CD4-positive, alpha-beta memory T cell (primary cell): ENCODE measurements at regions not wholly inside any gene's neighbourhood (a gene's known extent, or its start where the extent isn't known, plus 50 kb on each side); places are given as distances from the start of the nearest gene placed in this dataset.

ENCODE experiments used
- CTCF ChIA-PET: fragments of 350-600 bp; sonication (Branson Sonifier 250); formaldehyde crosslinking; loops from one replicate; lab custom pipeline; 2021; ENCODE audit warnings: inconsistent platforms; ENCODE audit not compliant: partially characterized antibody; lab: Charles Lee
- POLR2A ChIA-PET: fragments of 350-600 bp; sonication (Branson Sonifier 250); formaldehyde crosslinking; loops from one replicate; lab custom pipeline; 2021; ENCODE audit not compliant: partially characterized antibody; lab: Charles Lee
- DNase-seq, 5 donors: peaks; one replicate each; pipeline versions ENCODE4 v3.0.0 to v3.0.0-alpha.2; 2020 to 2022; ENCODE audit warnings: mixed read lengths in 1 of 5
- H3K27ac ChIP-seq: one replicate; pipeline ENCODE4 v1.7.0; 2013; ENCODE audit warnings: low read depth, low read length
- H3K27me3 ChIP-seq: 2 replicates; pipeline ENCODE4 v1.7.0; 2013; ENCODE audit warnings: mild to moderate bottlenecking, low read length, moderate library complexity; ENCODE audit not compliant: insufficient read depth
- H3K36me3 ChIP-seq: 2 replicates; pipeline ENCODE4 v1.7.0; 2013; ENCODE audit warnings: mild to moderate bottlenecking, low read length, moderate library complexity; ENCODE audit not compliant: insufficient read depth
- H3K4me1 ChIP-seq: 2 replicates; pipeline ENCODE4 v1.7.0; 2013; ENCODE audit warnings: mild to moderate bottlenecking, low read length, moderate library complexity; ENCODE audit not compliant: insufficient read depth
- H3K4me3 ChIP-seq, 2 donors: one replicate each; pipeline ENCODE4 v1.7.0; 2013; ENCODE audit warnings: low read length in 2 of 2, mild to moderate bottlenecking in 1 of 2
- H3K9me3 ChIP-seq, 2 donors: one replicate each; pipeline ENCODE4 v1.7.0; 2013; ENCODE audit warnings: low read length in 2 of 2, control low read depth in 1 of 2; ENCODE audit not compliant: control insufficient read depth in 1 of 2
- H3K27ac Mint-ChIP-seq, 7 donors: one replicate each; pipeline ENCODE4 v1.8.0; 2020 to 2021; ENCODE audit warnings: mixed read lengths in 7 of 7, mild to moderate bottlenecking in 6 of 7, inconsistent platforms in 3 of 7, moderate library complexity in 3 of 7
- H3K27me3 Mint-ChIP-seq, 2 donors: one replicate each; pipeline ENCODE4 v1.8.0; 2020 to 2021; ENCODE audit warnings: mixed read lengths in 2 of 2
- H3K36me3 Mint-ChIP-seq, 2 donors: one replicate each; pipeline ENCODE4 v1.8.0; 2020 to 2021; ENCODE audit warnings: mixed read lengths in 2 of 2, inconsistent platforms in 1 of 2, mild to moderate bottlenecking in 1 of 2
- H3K4me1 Mint-ChIP-seq, 4 donors: one replicate each; pipeline ENCODE4 v1.8.0; 2020 to 2021; ENCODE audit warnings: mixed read lengths in 4 of 4, mild to moderate bottlenecking in 1 of 4
- H3K4me3 Mint-ChIP-seq, 8 donors: one replicate each; pipeline ENCODE4 v1.8.0; 2020 to 2021; ENCODE audit warnings: mixed read lengths in 8 of 8, mild to moderate bottlenecking in 7 of 8, moderate library complexity in 6 of 8, inconsistent platforms in 3 of 8
- H3K9me3 Mint-ChIP-seq, 8 donors: one replicate each; pipeline ENCODE4 v1.8.0; 2020 to 2021; ENCODE audit warnings: mixed read lengths in 8 of 8, mild to moderate bottlenecking in 5 of 8, inconsistent platforms in 3 of 8, moderate library complexity in 1 of 8
- intact Hi-C: fragments of 100-400 bp; cut with micrococcal nuclease; formaldehyde crosslinking; loops from one replicate; pipeline ENCODE4 v1.15.1; 2023

- Mint-ChIP-seq H3K27ac (no peak overlapping the region), H3K27me3 (peaks cover 3% of the 10 kb centered on the region in 2 donors), H3K9me3 (no peaks in the 10 kb centered on the region), H3K36me3 (no peaks in the 10 kb centered on the region), H3K4me1 (peaks cover 0 to 2% (median 0%) of the 10 kb centered on the region in 4 donors), H3K4me3 (no peak overlapping the region)
- no peak for DNase-seq
- Histone ChIP-seq H3K4me1 (no peaks in the 10 kb centered on the region), H3K36me3 (no peaks in the 10 kb centered on the region), H3K4me3 (no peak overlapping the region), H3K27me3 (no peaks in the 10 kb centered on the region), H3K27ac (no peak overlapping the region), H3K9me3 (no peaks in the 10 kb centered on the region)
- intact Hi-C loops, result no loop called here
- POLR2A ChIA-PET, result no interaction called here
- CTCF ChIA-PET, result no interaction called here
These were observed 179.1 kb downstream of the KIF26A start for GRCh38 chr14:104317492-104317805.

GRCh38 chr14:104317975-104318557 is 179.7 kb downstream of the KIF26A start:
- POLR2A ChIA-PET, result no interaction called here
- CTCF ChIA-PET, result no interaction called here
- Histone ChIP-seq H3K4me3 (no peak overlapping the region), H3K36me3 (no peaks in the 10 kb centered on the region), H3K27me3 (no peaks in the 10 kb centered on the region), H3K27ac (no peak overlapping the region), H3K9me3 (no peaks in the 10 kb centered on the region), H3K4me1 (no peaks in the 10 kb centered on the region)
- intact Hi-C loops, result no loop called here
- Mint-ChIP-seq H3K4me3 (no peak overlapping the region), H3K9me3 (no peaks in the 10 kb centered on the region), H3K36me3 (no peaks in the 10 kb centered on the region), H3K27me3 (peaks cover 5% of the 10 kb centered on the region in 2 donors), H3K27ac (no peak overlapping the region), H3K4me1 (peaks cover 0 to 4% (median 0%) of the 10 kb centered on the region in 4 donors)
- DNase-seq, result no peak

GRCh38 chr14:104318558-104319490 is 180.4 kb downstream of the KIF26A start:
- Histone ChIP-seq H3K36me3 (no peaks in the 10 kb centered on the region), H3K27me3 (no peaks in the 10 kb centered on the region), H3K4me3 (no peak overlapping the region), H3K27ac (no peak overlapping the region), H3K9me3 (no peaks in the 10 kb centered on the region), H3K4me1 (no peaks in the 10 kb centered on the region)
- CTCF ChIA-PET, result no interaction called here
- Mint-ChIP-seq H3K4me3 (no peak overlapping the region), H3K36me3 (no peaks in the 10 kb centered on the region), H3K4me1 (peaks cover 0 to 4% (median 0%) of the 10 kb centered on the region in 4 donors), H3K27ac (peak overlapping the region in 1 of 7 donors; percentile 17), H3K27me3 (peaks cover 5% of the 10 kb centered on the region in 2 donors), H3K9me3 (no peaks in the 10 kb centered on the region)
- intact Hi-C loops, result no loop called here
- DNase-seq, result no peak
- POLR2A ChIA-PET, result no interaction called here

GRCh38 chr14:104319491-104320241 is 181.3 kb downstream of the KIF26A start:
- H3K9me3 ChIP-seq, result no peaks in the 10 kb centered on the region
- CTCF ChIA-PET, result no interaction called here
- no peak overlapping the region for H3K27ac ChIP-seq
- no peak overlapping the region for H3K27ac Mint-ChIP-seq
- H3K4me1 ChIP-seq, result no peaks in the 10 kb centered on the region
- H3K27me3 ChIP-seq, result no peaks in the 10 kb centered on the region
- H3K4me1 Mint-ChIP-seq, result peaks cover 0 to 4% (median 0%) of the 10 kb centered on the region in 4 donors
- H3K4me3 Mint-ChIP-seq, result no peak overlapping the region
- H3K27me3 Mint-ChIP-seq, result peaks cover 5% of the 10 kb centered on the region in 2 donors
- no peak overlapping the region for H3K4me3 ChIP-seq
- H3K36me3 Mint-ChIP-seq, result no peaks in the 10 kb centered on the region
- POLR2A ChIA-PET, result no interaction called here
- H3K36me3 ChIP-seq, result no peaks in the 10 kb centered on the region
- no peaks in the 10 kb centered on the region for H3K9me3 Mint-ChIP-seq
- intact Hi-C loops, result no loop called here
- DNase-seq, result no peak

GRCh38 chr14:104320611-104321086 is 182.3 kb downstream of the KIF26A start:
- intact Hi-C loops, result no loop called here
- H3K4me3 Mint-ChIP-seq, result no peak overlapping the region
- no peaks in the 10 kb centered on the region for H3K36me3 Mint-ChIP-seq
- ChIA-PET CTCF (no interaction called here), POLR2A (no interaction called here)
- H3K4me1 ChIP-seq, result no peaks in the 10 kb centered on the region
- DNase-seq, result no peak
- no peak overlapping the region for H3K4me3 ChIP-seq
- no peak overlapping the region for H3K27ac ChIP-seq
- no peak overlapping the region for H3K27ac Mint-ChIP-seq
- no peaks in the 10 kb centered on the region for H3K36me3 ChIP-seq
- H3K9me3 Mint-ChIP-seq, result no peaks in the 10 kb centered on the region
- peaks cover 0 to 4% (median 0%) of the 10 kb centered on the region in 4 donors for H3K4me1 Mint-ChIP-seq
- peaks cover 5% of the 10 kb centered on the region in 2 donors for H3K27me3 Mint-ChIP-seq
- H3K27me3 ChIP-seq, result no peaks in the 10 kb centered on the region
- H3K9me3 ChIP-seq, result no peaks in the 10 kb centered on the region

- Mint-ChIP-seq H3K36me3 (no peaks in the 10 kb centered on the region), H3K4me1 (peaks cover 0 to 4% (median 0%) of the 10 kb centered on the region in 4 donors), H3K4me3 (no peak overlapping the region), H3K9me3 (no peaks in the 10 kb centered on the region), H3K27ac (no peak overlapping the region), H3K27me3 (peaks cover 5% of the 10 kb centered on the region in 2 donors)
- Histone ChIP-seq H3K27me3 (no peaks in the 10 kb centered on the region), H3K4me3 (no peak overlapping the region), H3K27ac (no peak overlapping the region), H3K36me3 (no peaks in the 10 kb centered on the region), H3K9me3 (no peaks in the 10 kb centered on the region), H3K4me1 (no peaks in the 10 kb centered on the region)
- intact Hi-C loops, result no loop called here
- DNase-seq, result no peak
- CTCF ChIA-PET, result no interaction called here
- POLR2A ChIA-PET, result no interaction called here
These were observed 182.9 kb downstream of the KIF26A start for GRCh38 chr14:104321088-104321801.

- H3K36me3 Mint-ChIP-seq, result no peaks in the 10 kb centered on the region
- no peak for DNase-seq
- ChIA-PET POLR2A (no interaction called here), CTCF (no interaction called here)
- no peaks in the 10 kb centered on the region for H3K4me1 ChIP-seq
- no peak overlapping the region for H3K4me3 ChIP-seq
- H3K9me3 Mint-ChIP-seq, result no peaks in the 10 kb centered on the region
- H3K4me1 Mint-ChIP-seq, result peaks cover 0 to 4% (median 0%) of the 10 kb centered on the region in 4 donors
- intact Hi-C loops, result no loop called here
- H3K27ac Mint-ChIP-seq, result no peak overlapping the region
- H3K36me3 ChIP-seq, result no peaks in the 10 kb centered on the region
- H3K27ac ChIP-seq, result no peak overlapping the region
- no peaks in the 10 kb centered on the region for H3K27me3 ChIP-seq
- no peak overlapping the region for H3K4me3 Mint-ChIP-seq
- H3K27me3 Mint-ChIP-seq, result peaks cover 5% of the 10 kb centered on the region in 2 donors
- no peaks in the 10 kb centered on the region for H3K9me3 ChIP-seq
These were observed 183.4 kb downstream of the KIF26A start for GRCh38 chr14:104321802-104322130.
